CD4-positive, alpha-beta T cell (primary cell): ENCODE measurements at regions not wholly inside any gene's neighbourhood (a gene's known extent, or its start where the extent isn't known, plus 50 kb on each side); places are given as distances from the start of the nearest gene placed in this dataset.

Experiments
- ATAC-seq: fragments of 200-7000 bp; cut with Tn5 transposase; one replicate; pipeline ENCODE4 v1.10.0; 2022; ENCODE audit warnings: mild to moderate bottlenecking; ENCODE audit not compliant: poor library complexity
- CTCF ChIA-PET: fragments of 350-600 bp; sonication (Branson Sonifier 250); formaldehyde crosslinking; loops from one replicate; lab custom pipeline; 2021; ENCODE audit warnings: antibody characterized with exemption, inconsistent platforms; lab: Charles Lee
- POLR2A ChIA-PET: fragments of 350-600 bp; sonication (Branson Sonifier 250); formaldehyde crosslinking; loops from one replicate; lab custom pipeline; 2021; ENCODE audit warnings: antibody characterized with exemption, inconsistent platforms; lab: Charles Lee
- DNase-seq, 14 experiments: peaks; one replicate each; pipeline ENCODE4 v3.0.0-alpha.2; 2013 to 2020; ENCODE audit warnings: mixed read lengths in 2 of 14
- H3K27ac ChIP-seq, 2 donors: one replicate each; pipeline versions ENCODE4 v1.5.1 to v1.7.0; 2013; ENCODE audit warnings: low read length in 2 of 2, low read depth in 1 of 2, mild to moderate bottlenecking in 1 of 2
- H3K27me3 ChIP-seq, 2 experiments: 1 replicate in 1 of 2; 2 replicates in 1 of 2; pipeline versions ENCODE4 v1.6.1 to v1.7.0; 2013; ENCODE audit warnings: low read length in 2 of 2, control low read depth in 1 of 2, mild to moderate bottlenecking in 1 of 2, moderate library complexity in 1 of 2; ENCODE audit not compliant: insufficient read depth in 2 of 2, control insufficient read depth in 1 of 2
- H3K36me3 ChIP-seq: one replicate; pipeline ENCODE4 v1.6.1; 2013; ENCODE audit warnings: low read length, control low read depth; ENCODE audit not compliant: insufficient read depth
- H3K4me1 ChIP-seq: one replicate; pipeline ENCODE4 v1.6.1; 2013; ENCODE audit warnings: low read length, control low read depth; ENCODE audit not compliant: insufficient read depth
- H3K4me3 ChIP-seq: one replicate; pipeline ENCODE4 v1.5.1; 2013; ENCODE audit warnings: mild to moderate bottlenecking, low read length, moderate library complexity
- H3K9me3 ChIP-seq, 2 experiments: 1 replicate in 1 of 2; 2 replicates in 1 of 2; pipeline versions ENCODE4 v1.6.1 to v1.7.0; 2013; ENCODE audit warnings: low read length in 2 of 2, mild to moderate bottlenecking in 2 of 2, control low read depth in 1 of 2, moderate library complexity in 1 of 2; ENCODE audit not compliant: control insufficient read depth in 1 of 2, insufficient read depth in 1 of 2
- H3K27ac Mint-ChIP-seq: one replicate; pipeline ENCODE4 v1.8.0; 2020; ENCODE audit warnings: mixed read lengths
- H3K27me3 Mint-ChIP-seq: one replicate; pipeline ENCODE4 v1.8.0; 2021; ENCODE audit warnings: mixed read lengths
- H3K36me3 Mint-ChIP-seq: one replicate; pipeline ENCODE4 v1.8.0; 2021; ENCODE audit warnings: low read depth, mixed read lengths
- H3K4me1 Mint-ChIP-seq: one replicate; pipeline ENCODE4 v1.8.0; 2021; ENCODE audit warnings: low read depth, mixed read lengths
- H3K4me3 Mint-ChIP-seq: one replicate; pipeline ENCODE4 v1.8.0; 2020; ENCODE audit warnings: mild to moderate bottlenecking, mixed read lengths
- H3K9me3 Mint-ChIP-seq: one replicate; pipeline ENCODE4 v1.8.0; 2020; ENCODE audit warnings: mixed read lengths
- intact Hi-C, 2 experiments: fragments of 100-400 bp; cut with DNase I in 1 of 2; cut with micrococcal nuclease in 1 of 2; formaldehyde crosslinking; loops; one replicate each; pipeline versions ENCODE4 v1.15.1 to v1.9.0; 2023 to 2025; cut with DNase I, micrococcal nuclease
- TF ChIP-seq, protein P1 (sequence below): fragments of 200-600 bp; IDR thresholded peaks from one replicate; pipeline ENCODE4 v1.8.0; 2022; ENCODE audit warnings: antibody characterized with exemption, mild to moderate bottlenecking

DNA sequence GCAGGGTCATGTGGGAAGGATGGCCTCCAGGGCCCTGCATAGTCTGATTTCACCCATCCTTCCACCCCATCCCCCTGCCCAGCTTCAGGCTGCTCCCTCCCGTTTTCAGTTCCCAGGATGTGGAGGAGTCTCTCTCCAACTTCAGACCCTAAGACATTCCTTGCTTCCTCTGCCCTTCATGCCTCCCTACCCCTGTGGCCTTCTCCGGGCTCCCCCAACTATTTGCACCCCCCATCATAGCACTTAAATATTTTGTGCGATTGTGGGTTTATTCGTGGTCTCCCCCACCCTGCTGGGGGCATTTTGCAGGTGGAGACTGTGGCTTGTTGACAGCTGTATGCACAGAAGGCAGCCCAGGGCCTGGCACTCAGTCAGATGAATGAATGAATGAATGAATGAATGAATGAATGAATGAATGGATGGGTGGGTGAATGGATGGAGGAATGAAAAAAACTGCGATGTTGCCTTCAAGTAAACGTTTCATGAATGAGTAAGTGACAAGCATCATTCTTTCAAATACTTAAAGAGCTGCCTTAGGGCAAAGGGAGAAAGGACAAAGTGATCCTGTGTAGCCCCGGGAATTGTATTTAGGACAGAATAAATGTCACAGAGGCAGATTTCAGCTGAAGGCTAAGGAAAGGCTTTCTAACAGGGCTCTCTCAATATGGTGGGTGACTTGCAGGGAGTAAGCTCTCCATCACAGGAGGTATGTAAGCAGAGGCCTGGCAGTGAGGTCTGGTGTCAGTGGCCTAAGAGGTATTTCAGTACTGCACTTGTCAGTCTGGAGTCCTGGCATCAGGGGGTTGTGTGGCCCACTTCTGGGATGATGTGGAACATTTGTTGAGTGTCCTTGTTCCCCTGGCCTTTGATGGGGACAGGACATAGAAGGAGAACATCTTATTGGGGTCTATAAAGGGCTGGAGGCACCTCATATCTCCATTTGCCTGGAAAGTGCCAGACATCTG, 156.4 kb downstream of the PTPRU start:
- Histone ChIP-seq H3K4me3 (no peak overlapping the region), H3K27ac (no peak overlapping the region), H3K36me3 (no peaks in the 10 kb centered on the region), H3K9me3 (peaks cover 0 to 10% of the 10 kb centered on the region in 2 experiments), H3K4me1 (no peaks in the 10 kb centered on the region), H3K27me3 (peaks cover 15 to 34% of the 10 kb centered on the region in 2 experiments)
- Mint-ChIP-seq H3K4me1 (no peaks in the 10 kb centered on the region), H3K9me3 (no peaks in the 10 kb centered on the region), H3K27ac (no peak overlapping the region), H3K4me3 (no peak overlapping the region), H3K36me3 (no peaks in the 10 kb centered on the region), H3K27me3 (peaks cover 64% of the 10 kb centered on the region)
- intact Hi-C loops, result no loop called here
- POLR2A ChIA-PET, result no interaction called here
- DNase-seq, result no peak
- no peak for ATAC-seq
- CTCF ChIA-PET, result no interaction called here
- TF ChIP-seq, protein P1, sequence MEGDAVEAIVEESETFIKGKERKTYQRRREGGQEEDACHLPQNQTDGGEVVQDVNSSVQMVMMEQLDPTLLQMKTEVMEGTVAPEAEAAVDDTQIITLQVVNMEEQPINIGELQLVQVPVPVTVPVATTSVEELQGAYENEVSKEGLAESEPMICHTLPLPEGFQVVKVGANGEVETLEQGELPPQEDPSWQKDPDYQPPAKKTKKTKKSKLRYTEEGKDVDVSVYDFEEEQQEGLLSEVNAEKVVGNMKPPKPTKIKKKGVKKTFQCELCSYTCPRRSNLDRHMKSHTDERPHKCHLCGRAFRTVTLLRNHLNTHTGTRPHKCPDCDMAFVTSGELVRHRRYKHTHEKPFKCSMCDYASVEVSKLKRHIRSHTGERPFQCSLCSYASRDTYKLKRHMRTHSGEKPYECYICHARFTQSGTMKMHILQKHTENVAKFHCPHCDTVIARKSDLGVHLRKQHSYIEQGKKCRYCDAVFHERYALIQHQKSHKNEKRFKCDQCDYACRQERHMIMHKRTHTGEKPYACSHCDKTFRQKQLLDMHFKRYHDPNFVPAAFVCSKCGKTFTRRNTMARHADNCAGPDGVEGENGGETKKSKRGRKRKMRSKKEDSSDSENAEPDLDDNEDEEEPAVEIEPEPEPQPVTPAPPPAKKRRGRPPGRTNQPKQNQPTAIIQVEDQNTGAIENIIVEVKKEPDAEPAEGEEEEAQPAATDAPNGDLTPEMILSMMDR, result no peak

DNA sequence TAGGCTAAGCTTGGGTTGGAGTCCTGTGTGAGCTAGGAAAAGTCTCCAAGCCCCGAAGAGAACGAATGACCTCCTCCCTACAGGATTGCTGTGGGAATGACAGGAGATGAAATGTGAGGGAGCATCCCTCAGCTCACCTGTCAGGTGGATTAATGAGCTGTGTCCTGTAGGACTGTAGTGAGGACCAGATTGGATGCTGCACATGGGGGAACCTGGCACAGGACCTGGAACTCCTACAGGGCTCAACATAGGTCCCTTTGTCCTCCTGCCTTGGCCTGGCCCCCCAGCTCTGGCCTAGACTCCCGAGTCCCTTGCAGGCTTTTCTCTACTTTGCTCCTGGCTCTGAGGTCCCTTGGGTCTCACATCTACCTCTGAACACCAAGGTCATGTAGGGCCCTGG, 155.7 kb downstream of the PTPRU start:
- no peaks in the 10 kb centered on the region for H3K4me1 ChIP-seq
- intact Hi-C loops, result no loop called here
- peaks cover 71% of the 10 kb centered on the region for H3K27me3 Mint-ChIP-seq
- peaks cover 0 to 3% of the 10 kb centered on the region in 2 experiments for H3K9me3 ChIP-seq
- TF ChIP-seq, protein P1, result no peak
- H3K27ac Mint-ChIP-seq, result no peak overlapping the region
- no peak for ATAC-seq
- no peak overlapping the region for H3K27ac ChIP-seq
- H3K27me3 ChIP-seq, result peaks cover 16 to 38% of the 10 kb centered on the region in 2 experiments
- no peaks in the 10 kb centered on the region for H3K36me3 Mint-ChIP-seq
- DNase-seq, result no peak
- H3K4me3 ChIP-seq, result no peak overlapping the region
- ChIA-PET CTCF (no interaction called here), POLR2A (no interaction called here)
- no peaks in the 10 kb centered on the region for H3K9me3 Mint-ChIP-seq
- H3K4me3 Mint-ChIP-seq, result no peak overlapping the region
- no peaks in the 10 kb centered on the region for H3K4me1 Mint-ChIP-seq
- H3K36me3 ChIP-seq, result no peaks in the 10 kb centered on the region

DNA sequence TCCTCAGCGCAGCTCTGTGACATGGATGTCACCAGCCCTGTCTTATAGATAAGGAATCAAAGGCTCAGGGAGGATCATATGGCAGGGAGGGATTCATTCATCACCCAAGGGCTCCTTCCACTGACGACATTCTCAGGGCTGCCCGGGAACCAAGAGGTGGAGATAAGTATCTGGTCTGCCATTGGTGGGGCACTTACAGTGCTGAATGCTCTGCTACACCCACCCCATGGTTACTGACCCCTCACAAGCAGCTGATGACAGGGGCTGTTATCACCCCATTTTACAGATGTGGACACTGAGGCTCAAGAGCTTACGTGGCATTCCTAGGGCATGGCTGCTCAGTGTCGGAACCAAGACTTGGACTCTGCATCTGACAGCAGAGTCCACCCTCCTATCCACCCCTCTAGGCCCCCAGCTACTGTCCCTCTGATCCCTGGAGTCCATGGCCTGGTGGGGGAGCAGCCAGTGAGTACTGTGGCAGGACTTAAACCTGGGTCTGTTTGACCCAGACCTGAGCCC, 155.1 kb downstream of the PTPRU start:
- Histone ChIP-seq H3K36me3 (no peaks in the 10 kb centered on the region), H3K4me3 (no peak overlapping the region), H3K27me3 (peaks cover 12 to 44% of the 10 kb centered on the region in 2 experiments), H3K9me3 (no peaks in the 10 kb centered on the region), H3K27ac (no peak overlapping the region), H3K4me1 (no peaks in the 10 kb centered on the region)
- H3K36me3 Mint-ChIP-seq, result no peaks in the 10 kb centered on the region
- H3K4me3 Mint-ChIP-seq, result no peak overlapping the region
- TF ChIP-seq, protein P1, result no peak
- H3K27me3 Mint-ChIP-seq, result peaks cover 71% of the 10 kb centered on the region
- ATAC-seq (no peak), DNase-seq (no peak)
- ChIA-PET POLR2A (no interaction called here), CTCF (no interaction called here)
- intact Hi-C loops, result no loop called here
- no peak overlapping the region for H3K27ac Mint-ChIP-seq
- H3K4me1 Mint-ChIP-seq, result no peaks in the 10 kb centered on the region
- H3K9me3 Mint-ChIP-seq, result no peaks in the 10 kb centered on the region
